ENCODE measurements at regions not wholly inside any gene's neighbourhood (a gene's known extent, or its start where the extent isn't known, plus 50 kb on each side); places are given as distances from the start of the nearest gene placed in this dataset.
"Not testable (repeated sequence)": the region's sequence is repeated elsewhere in the genome, so short reads cannot be mapped to it uniquely, and the experiment has no call there.

GRCh38 chr18:35868915-35869314 lies 103.6 kb upstream of the RMP24 start:
- peaks cover 3% of the 10 kb centered on the region for H3K27me3 Mint-ChIP-seq
- no peaks in the 10 kb centered on the region for H3K4me1 Mint-ChIP-seq
- H3K36me3 Mint-ChIP-seq, result no peaks in the 10 kb centered on the region
- DNase-seq (ENCODE audit: low spot score in 2 of 2) (no peak), ATAC-seq (ENCODE audit: low read depth) (no peak)
- no peak overlapping the region for H3K27ac Mint-ChIP-seq
- no peak overlapping the region for H3K4me3 Mint-ChIP-seq
- no peaks in the 10 kb centered on the region for H3K9me3 Mint-ChIP-seq

- Mint-ChIP-seq H3K9me3 (no peaks in the 10 kb centered on the region), H3K27me3 (peaks cover 5% of the 10 kb centered on the region), H3K36me3 (no peaks in the 10 kb centered on the region), H3K4me1 (no peaks in the 10 kb centered on the region), H3K4me3 (no peak overlapping the region), H3K27ac (no peak overlapping the region)
- DNase-seq (ENCODE audit: low spot score in 2 of 2) (no peak), ATAC-seq (ENCODE audit: low read depth) (no peak)
Measured at GRCh38 chr18:35871337-35871736, 101.1 kb upstream of the RMP24 start.

GRCh38 chr18:35875566-35875965 lies 96.9 kb upstream of the RMP24 start:
- H3K9me3 Mint-ChIP-seq, result no peaks in the 10 kb centered on the region
- no peaks in the 10 kb centered on the region for H3K4me1 Mint-ChIP-seq
- H3K4me3 Mint-ChIP-seq, result no peak overlapping the region
- DNase-seq (ENCODE audit: low spot score in 2 of 2) (no peak), ATAC-seq (ENCODE audit: low read depth) (no peak)
- H3K27me3 Mint-ChIP-seq, result peaks cover 9% of the 10 kb centered on the region
- H3K27ac Mint-ChIP-seq, result no peak overlapping the region
- no peaks in the 10 kb centered on the region for H3K36me3 Mint-ChIP-seq

GRCh38 chr18:35876243-35876642 lies 96.2 kb upstream of the RMP24 start:
- DNase-seq (ENCODE audit: low spot score in 2 of 2) (no peak), ATAC-seq (ENCODE audit: low read depth) (no peak)
- H3K4me1 Mint-ChIP-seq, result no peaks in the 10 kb centered on the region
- H3K4me3 Mint-ChIP-seq, result no peak overlapping the region
- H3K27me3 Mint-ChIP-seq, result peaks cover 9% of the 10 kb centered on the region
- H3K36me3 Mint-ChIP-seq, result no peaks in the 10 kb centered on the region
- no peak overlapping the region for H3K27ac Mint-ChIP-seq
- no peaks in the 10 kb centered on the region for H3K9me3 Mint-ChIP-seq

- Mint-ChIP-seq H3K9me3 (no peaks in the 10 kb centered on the region), H3K4me3 (no peak overlapping the region), H3K27me3 (peaks cover 5% of the 10 kb centered on the region), H3K36me3 (no peaks in the 10 kb centered on the region), H3K4me1 (no peaks in the 10 kb centered on the region), H3K27ac (no peak overlapping the region)
- no peak for DNase-seq (ENCODE audit: low spot score in 2 of 2)
- ATAC-seq (ENCODE audit: low read depth), result no peak
Measured at GRCh38 chr18:35880788-35881455, 91.6 kb upstream of the RMP24 start.

- DNase-seq (ENCODE audit: low spot score in 2 of 2) (no peak), ATAC-seq (ENCODE audit: low read depth) (no peak)
- Mint-ChIP-seq H3K27me3 (peaks cover 2% of the 10 kb centered on the region), H3K4me1 (no peaks in the 10 kb centered on the region), H3K36me3 (peaks cover 1% of the 10 kb centered on the region), H3K4me3 (no peak overlapping the region), H3K9me3 (peaks cover 10% of the 10 kb centered on the region), H3K27ac (no peak overlapping the region)
Measured at GRCh38 chr18:35888329-35888728, 84.2 kb upstream of the RMP24 start.

GRCh38 chr18:35889677-35890076 lies 82.8 kb upstream of the RMP24 start:
- Mint-ChIP-seq H3K27me3 (peaks cover 3% of the 10 kb centered on the region), H3K4me1 (no peaks in the 10 kb centered on the region), H3K4me3 (no peak overlapping the region), H3K9me3 (peaks cover 10% of the 10 kb centered on the region), H3K36me3 (peaks cover 3% of the 10 kb centered on the region), H3K27ac (no peak overlapping the region)
- DNase-seq (ENCODE audit: low spot score in 2 of 2) (no peak), ATAC-seq (ENCODE audit: low read depth) (no peak)

- no peaks in the 10 kb centered on the region for H3K4me1 Mint-ChIP-seq
- H3K36me3 Mint-ChIP-seq, result peaks cover 3% of the 10 kb centered on the region
- ATAC-seq (ENCODE audit: low read depth), result no peak
- peaks cover 3% of the 10 kb centered on the region for H3K27me3 Mint-ChIP-seq
- H3K9me3 Mint-ChIP-seq, result peaks cover 10% of the 10 kb centered on the region
- H3K27ac Mint-ChIP-seq, result no peak overlapping the region
- DNase-seq (ENCODE audit: low spot score in 2 of 2), result no peak
- H3K4me3 Mint-ChIP-seq, result no peak overlapping the region
Measured at GRCh38 chr18:35890323-35890722, 82.2 kb upstream of the RMP24 start.

GRCh38 chr18:35892118-35892517 lies 80.4 kb upstream of the RMP24 start:
- H3K4me1 Mint-ChIP-seq, result no peaks in the 10 kb centered on the region
- H3K27me3 Mint-ChIP-seq, result peaks cover 3% of the 10 kb centered on the region
- no peak for ATAC-seq (ENCODE audit: low read depth)
- H3K27ac Mint-ChIP-seq, result no peak overlapping the region
- peaks cover 3% of the 10 kb centered on the region for H3K36me3 Mint-ChIP-seq
- peaks cover 10% of the 10 kb centered on the region for H3K9me3 Mint-ChIP-seq
- DNase-seq (ENCODE audit: low spot score in 2 of 2), result no peak
- no peak overlapping the region for H3K4me3 Mint-ChIP-seq

GRCh38 chr18:35897481-35897880 lies 75.0 kb upstream of the RMP24 start:
- not testable (repeated sequence) for H3K27ac Mint-ChIP-seq; H3K36me3 Mint-ChIP-seq; ATAC-seq (ENCODE audit: low read depth); H3K4me1 Mint-ChIP-seq; DNase-seq (ENCODE audit: low spot score in 2 of 2); H3K9me3 Mint-ChIP-seq; H3K4me3 Mint-ChIP-seq; H3K27me3 Mint-ChIP-seq

GRCh38 chr18:35904389-35905037 lies 68.0 kb upstream of the RMP24 start:
- Mint-ChIP-seq H3K36me3 (no peaks in the 10 kb centered on the region), H3K4me3 (no peak overlapping the region), H3K27ac (no peak overlapping the region), H3K27me3 (peaks cover 2% of the 10 kb centered on the region), H3K9me3 (no peaks in the 10 kb centered on the region), H3K4me1 (no peaks in the 10 kb centered on the region)
- ATAC-seq (ENCODE audit: low read depth), result no peak
- no peak for DNase-seq (ENCODE audit: low spot score in 2 of 2)

- H3K9me3 Mint-ChIP-seq, result no peaks in the 10 kb centered on the region
- no peak overlapping the region for H3K4me3 Mint-ChIP-seq
- H3K27me3 Mint-ChIP-seq, result peaks cover 2% of the 10 kb centered on the region
- H3K4me1 Mint-ChIP-seq, result no peaks in the 10 kb centered on the region
- H3K36me3 Mint-ChIP-seq, result no peaks in the 10 kb centered on the region
- no peak overlapping the region for H3K27ac Mint-ChIP-seq
- no peak for ATAC-seq (ENCODE audit: low read depth)
- no peak for DNase-seq (ENCODE audit: low spot score in 2 of 2)
Measured at GRCh38 chr18:35905436-35905835, 67.0 kb upstream of the RMP24 start.

GRCh38 chr18:35906291-35906690 lies 66.2 kb upstream of the RMP24 start:
- H3K4me1 Mint-ChIP-seq; H3K36me3 Mint-ChIP-seq; H3K27me3 Mint-ChIP-seq; H3K4me3 Mint-ChIP-seq; H3K27ac Mint-ChIP-seq; ATAC-seq (ENCODE audit: low read depth); DNase-seq (ENCODE audit: low spot score in 2 of 2); H3K9me3 Mint-ChIP-seq: not testable (repeated sequence)

- Mint-ChIP-seq H3K4me1 (no peaks in the 10 kb centered on the region), H3K36me3 (no peaks in the 10 kb centered on the region), H3K4me3 (no peak overlapping the region), H3K27ac (no peak overlapping the region), H3K9me3 (no peaks in the 10 kb centered on the region), H3K27me3 (peaks cover 10% of the 10 kb centered on the region)
- ATAC-seq (ENCODE audit: low read depth), result no peak
- no peak for DNase-seq (ENCODE audit: low spot score in 2 of 2)
Measured at GRCh38 chr18:35910327-35910726, 62.2 kb upstream of the RMP24 start.

- Mint-ChIP-seq H3K27me3 (peaks cover 11% of the 10 kb centered on the region), H3K27ac (no peak overlapping the region), H3K4me1 (no peaks in the 10 kb centered on the region), H3K4me3 (no peak overlapping the region), H3K36me3 (no peaks in the 10 kb centered on the region), H3K9me3 (no peaks in the 10 kb centered on the region)
- ATAC-seq (ENCODE audit: low read depth), result no peak
- DNase-seq (ENCODE audit: low spot score in 2 of 2), result no peak
Measured at GRCh38 chr18:35912332-35912731, 60.1 kb upstream of the RMP24 start.

All from memory B cell (primary cell).